GM18499 (cell line): ENCODE measurements at regions not wholly inside any gene's neighbourhood (a gene's known extent, or its start where the extent isn't known, plus 50 kb on each side); places are given as distances from the start of the nearest gene placed in this dataset.
"Not testable (repeated sequence)": the region's sequence is repeated elsewhere in the genome, so short reads cannot be mapped to it uniquely, and the experiment has no call there.

Source experiments
- ATAC-seq: cut with Tn5 transposase; IDR thresholded peaks from one replicate; pipeline ENCODE4 v1.9.1; 2021; ENCODE audit warnings: moderate number of reproducible peaks; ENCODE audit not compliant: insufficient read depth, unreplicated experiment

DNA sequence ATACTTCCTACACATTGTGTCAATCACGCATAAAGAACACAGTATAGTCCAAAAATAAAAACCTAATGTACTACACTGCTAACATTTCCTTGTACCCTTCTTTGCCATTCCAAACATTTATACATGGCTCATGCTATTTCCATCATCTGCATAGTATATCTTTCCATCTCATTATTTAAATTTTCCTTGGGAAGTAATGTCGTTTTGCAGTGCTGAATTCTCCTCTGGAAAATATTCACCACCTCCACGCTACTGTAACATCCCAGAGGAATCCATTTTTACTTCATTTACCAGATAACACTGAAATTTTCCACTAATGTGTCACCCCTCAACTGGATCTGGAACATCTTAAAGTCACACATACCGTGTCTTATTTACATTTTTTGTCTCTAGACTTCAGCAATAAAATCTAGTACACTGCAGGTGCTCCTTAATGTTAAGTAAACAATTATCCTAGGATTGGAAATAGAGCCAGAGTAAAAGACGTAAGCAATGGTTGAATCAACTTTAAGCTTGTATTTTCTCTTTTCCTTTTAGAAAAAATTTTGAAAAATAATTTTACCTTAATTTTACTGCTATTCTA is 881.0 kb downstream of the AMY1C start:
- ATAC-seq, result no peak

DNA sequence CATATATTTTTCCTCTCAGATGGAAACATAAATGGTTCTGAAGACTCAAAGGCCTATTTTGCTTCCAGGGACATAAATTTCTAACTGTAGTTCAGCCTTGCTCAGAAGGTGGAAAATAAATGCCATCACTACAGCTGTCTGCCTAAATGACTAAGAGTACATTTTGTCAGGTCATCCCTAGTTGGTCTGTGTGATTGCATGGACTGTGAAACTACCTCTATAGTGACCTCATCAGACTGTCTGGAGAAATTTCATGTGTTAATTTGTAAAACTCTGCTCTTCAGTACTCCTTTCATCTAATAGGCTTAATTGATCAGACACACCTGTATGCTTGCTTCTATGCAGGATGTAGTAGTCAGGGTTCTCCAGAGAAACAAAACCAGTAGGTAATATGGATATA is 886.9 kb downstream of the AMY1C start:
- ATAC-seq, result no peak

DNA sequence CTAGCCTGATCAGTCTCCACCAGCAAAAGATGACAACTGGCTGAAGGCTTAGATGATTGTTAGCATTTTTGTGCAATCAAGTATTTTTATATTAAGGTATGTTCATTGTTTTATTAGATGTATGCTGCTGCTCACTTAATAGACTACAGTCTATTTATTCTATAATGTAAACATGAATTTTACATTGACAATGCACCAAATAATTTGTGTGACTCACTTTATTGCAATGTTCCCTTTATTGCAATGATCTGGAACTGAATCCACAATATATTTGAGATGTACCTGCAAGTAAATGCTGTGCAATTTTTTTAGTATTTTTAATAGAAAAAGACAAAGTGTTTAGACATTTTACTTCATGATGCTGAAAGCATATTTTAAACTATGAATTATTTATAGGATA is 896.5 kb downstream of the AMY1C start:
- no peak for ATAC-seq

DNA sequence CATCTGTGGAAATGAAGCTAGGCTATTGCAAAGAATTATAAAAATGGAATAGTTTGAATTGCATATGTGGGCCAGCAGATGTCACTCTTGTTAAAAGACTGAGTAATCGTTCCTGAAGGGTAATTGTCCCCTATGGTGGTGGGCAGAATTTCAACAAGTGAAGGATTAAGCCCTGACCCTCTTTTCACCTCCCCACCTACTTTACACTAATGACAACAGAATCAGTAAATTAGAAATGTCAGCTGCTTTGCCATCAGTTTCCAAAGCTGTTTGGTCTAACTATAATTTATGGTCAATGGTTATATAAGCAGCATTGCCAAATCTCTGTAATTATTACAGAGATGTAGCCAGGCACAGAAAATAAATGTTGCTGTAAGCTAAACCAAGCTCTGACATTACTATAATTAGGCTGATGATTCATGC is 898.6 kb downstream of the AMY1C start:
- ATAC-seq, result peak; percentile 57

DNA sequence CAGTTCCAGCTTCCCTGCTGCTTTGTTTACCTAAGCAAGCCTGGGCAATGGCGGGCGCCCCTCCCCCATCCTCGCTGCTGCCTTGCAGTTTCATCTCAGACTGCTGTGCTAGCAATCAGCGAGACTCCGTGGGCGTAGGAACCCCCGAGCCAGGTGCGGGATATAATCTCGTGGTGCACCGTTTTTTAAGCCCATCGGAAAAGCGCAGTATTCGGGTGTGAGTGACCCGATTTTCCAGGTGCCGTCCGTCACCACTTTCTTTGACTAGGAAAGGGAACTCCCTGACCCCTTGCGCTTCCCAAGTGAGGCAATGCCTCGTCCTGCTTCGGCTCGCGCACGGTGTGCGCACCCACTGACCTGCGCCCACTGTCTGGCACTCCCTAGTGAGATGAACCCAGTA is 914.7 kb downstream of the AMY1C start:
- not testable (repeated sequence) for ATAC-seq

DNA sequence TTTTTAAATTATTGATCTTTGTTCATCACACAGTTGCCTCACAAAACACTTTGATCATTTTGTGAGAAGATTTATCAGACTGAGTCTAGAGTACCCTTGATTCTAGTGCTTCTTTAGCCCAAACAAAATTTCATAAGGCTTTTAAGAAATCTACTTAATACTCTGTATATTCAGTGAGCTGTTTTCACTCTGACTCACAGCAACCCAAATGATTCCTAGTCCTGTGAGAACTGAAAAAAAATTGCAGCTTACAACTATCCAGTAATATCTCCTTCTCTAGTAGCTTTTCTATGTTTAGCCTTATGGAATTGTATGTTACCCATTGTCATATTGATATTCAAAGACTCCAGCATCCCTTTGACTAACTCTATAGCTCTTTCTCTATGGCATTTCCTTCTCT is 915.6 kb downstream of the AMY1C start:
- ATAC-seq, result no peak

DNA sequence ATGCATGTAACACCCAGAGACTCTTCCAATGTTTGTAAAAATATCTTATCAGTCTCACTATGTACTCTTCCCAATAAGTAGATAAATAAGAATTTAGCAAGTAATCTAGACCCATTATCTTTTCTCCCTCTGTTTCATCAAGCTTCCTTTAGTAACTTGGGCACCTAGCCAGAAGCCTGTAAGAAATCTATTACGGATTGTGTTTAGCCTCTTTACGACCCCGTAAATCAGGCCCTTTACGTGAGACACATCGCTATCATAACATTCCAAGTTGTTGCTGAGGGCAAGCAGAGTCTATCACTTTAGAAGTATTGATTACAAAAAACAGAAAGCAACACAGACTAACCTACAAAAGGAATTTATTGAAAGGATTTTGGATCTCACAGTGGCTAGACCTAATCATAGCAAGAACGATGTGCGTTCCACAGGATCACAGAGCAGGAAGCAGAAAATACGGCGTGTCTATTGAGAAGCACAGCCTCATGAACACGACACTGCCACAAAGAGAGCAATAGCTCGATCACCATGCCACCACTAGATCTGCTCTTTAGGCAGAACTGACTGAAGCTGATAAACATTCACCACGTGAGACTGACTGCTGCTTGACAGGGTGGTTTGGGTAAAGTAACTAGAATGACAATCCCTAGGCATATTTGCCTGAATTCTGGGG is 922.1 kb downstream of the AMY1C start:
- no peak for ATAC-seq

DNA sequence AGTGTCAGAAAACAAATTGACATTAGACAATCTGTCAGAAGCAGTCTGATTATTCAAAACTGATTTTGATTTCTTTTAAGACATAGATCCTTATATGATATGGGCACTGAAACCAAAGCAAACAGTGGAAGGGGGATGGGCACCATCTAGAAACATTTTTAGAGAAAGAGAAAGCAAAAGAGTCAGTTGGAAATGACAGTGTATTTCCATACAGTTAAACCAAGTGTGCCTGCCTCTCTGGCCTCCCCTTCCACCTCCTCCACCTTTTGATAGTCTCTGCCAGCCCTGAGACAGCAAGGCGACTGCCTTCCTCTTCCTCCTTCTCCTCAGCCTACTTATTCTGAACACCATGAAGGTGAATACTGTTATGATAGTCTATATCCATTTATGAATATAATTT is 949.7 kb downstream of the AMY1C start:
- ATAC-seq, result no peak

DNA sequence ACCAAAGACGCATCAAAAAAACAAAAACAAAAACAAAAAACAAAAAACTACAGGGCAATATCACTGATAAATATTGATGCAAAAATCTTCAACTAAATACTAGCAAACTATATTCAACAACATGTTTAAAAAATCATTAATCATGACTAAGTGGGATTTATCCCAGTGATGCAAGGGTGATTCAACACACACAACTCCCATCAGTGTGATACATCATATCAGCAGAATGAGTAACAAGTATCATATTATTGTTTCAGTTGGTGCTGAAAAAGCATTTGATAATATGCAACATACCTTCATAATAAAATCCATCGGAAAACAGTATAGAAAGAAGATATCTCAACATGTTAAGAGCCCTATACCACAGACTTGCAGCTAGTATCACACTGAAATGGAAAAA is 953.0 kb downstream of the AMY1C start:
- no peak for ATAC-seq

DNA sequence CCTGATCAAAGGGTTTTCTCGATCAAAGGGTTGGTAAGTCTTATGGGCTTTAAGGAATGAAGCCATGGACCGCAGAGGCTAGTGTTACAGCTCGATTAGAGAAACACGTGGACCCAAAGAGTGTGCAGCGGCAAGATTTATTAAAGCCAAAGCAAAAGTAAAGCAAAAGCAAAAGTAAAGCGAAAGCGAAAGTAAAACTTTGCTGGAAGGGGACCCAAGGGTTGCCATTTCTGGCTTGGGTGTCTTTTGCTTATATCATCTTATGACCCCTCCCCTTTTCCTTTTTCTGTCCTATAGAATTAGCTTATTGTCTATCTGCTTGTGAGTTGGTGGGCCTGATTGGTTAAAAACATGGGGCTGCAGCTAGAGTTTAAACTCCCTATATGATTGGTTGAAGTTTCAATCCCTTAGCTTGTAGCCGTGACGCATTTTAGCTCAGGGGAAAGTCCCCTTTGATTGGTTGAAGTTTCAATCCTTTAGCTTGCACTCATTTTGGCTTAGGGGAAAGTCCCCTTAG is 957.0 kb downstream of the AMY1C start:
- peak; percentile 67 for ATAC-seq

DNA sequence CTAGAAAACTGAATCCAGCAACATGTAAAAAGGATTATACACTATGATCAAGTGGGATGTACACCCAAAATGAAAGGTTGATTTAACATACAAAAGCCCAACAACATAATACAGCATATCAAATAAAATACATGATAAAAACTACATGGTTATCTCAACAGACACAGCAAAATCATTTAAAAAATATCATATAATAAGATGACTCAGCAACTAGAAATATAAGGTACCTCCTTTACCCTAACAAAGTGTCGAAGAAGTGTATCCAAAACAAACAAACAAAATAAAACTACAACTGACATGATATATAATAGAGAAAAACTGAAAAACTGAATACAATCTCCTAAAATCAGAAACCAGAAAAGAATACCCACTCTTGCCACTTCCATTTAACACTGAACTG is 969.1 kb downstream of the AMY1C start:
- no peak for ATAC-seq

DNA sequence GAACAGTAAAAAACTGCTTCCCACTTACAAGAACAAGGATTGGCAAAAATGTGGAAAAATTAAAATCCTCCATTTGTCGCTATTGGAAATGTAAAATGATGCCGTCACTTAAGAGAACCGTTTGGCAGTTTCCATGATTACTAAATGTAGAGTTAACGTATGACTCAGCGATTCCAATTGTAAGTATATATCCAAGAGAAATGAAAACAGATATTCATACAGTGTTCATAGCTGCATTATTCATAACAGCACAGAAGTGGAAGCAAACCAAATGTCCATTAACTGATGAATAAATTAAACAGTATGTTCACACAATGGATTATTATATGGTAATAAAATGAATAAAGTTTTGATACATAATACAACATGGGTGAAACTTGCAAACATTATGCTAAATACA is 971.0 kb downstream of the AMY1C start:
- ATAC-seq, result no peak

DNA sequence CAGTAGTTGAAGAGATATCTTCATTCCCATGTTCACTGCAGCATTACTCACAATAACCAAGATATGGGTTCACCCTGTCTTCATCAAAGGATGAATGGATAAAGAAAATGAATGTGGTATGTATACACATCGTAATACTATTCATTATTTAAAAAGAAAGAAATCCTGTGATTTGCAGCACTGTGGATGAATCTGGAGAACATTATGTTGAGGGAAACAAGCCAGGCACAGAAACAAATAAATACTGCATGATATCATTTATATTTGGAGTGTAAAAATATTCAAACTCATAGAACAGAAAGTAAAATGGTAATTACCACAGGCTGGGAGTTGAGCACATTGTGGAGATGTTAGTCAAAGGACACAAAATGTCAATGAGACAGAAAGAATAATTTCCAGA is 977.2 kb downstream of the AMY1C start:
- ATAC-seq, result no peak

DNA sequence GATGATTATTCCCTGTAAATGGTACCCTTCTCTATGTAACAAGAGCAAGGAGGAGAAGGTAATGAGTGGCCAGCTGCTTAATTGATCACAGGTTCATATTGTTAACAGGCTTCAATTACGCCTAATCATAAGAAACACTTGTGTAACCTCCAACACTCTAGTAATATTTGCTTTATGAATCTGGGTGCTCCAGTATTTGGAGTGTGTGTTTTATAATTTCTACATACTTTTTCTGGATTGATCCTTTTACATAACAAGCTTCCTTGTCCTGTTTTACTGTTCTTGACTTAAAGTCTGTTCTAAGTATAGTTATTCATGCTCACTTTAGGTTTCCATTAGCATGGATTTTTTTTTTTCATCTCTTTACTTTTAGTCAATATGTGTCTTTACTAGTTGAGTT is 984.2 kb downstream of the AMY1C start:
- no peak for ATAC-seq

DNA sequence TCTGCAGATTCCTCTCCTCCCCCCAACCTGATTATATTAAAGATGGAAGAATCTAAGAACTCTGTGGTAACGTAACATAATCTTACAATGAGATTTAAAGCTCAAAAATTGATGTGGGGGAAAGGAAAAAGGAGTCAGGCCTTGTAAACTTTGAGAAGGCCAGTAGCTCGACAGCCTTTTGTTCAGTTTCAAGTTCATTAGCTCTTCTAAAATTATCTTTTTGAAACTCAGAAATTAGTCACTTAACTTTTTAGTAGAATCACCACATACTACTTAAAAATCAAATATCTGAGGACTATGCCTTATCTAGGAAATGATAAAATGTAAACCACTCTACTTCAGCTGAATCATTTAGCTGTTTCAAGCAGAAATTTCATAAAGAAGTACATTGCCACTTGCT is 996.2 kb downstream of the AMY1C start:
- no peak for ATAC-seq

DNA sequence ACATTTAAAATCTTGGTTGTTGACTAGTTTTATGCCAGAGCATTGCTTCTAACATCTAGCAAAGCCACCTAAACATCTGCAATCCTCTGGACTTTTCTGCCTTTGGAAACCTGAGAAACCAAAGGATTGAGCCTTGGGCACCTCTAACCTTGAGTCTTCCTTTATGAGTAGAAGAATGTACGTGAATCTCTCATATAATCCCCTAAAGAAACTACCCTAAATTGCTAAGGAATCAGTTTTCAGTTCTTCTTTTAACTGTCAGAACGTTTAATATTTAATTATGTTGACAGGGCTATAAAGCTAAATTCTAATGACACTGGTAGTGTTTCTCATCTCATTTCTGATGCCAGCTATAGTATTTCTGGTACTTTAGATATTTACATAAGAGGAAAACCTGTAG is 997.3 kb downstream of the AMY1C start:
- ATAC-seq, result no peak

DNA sequence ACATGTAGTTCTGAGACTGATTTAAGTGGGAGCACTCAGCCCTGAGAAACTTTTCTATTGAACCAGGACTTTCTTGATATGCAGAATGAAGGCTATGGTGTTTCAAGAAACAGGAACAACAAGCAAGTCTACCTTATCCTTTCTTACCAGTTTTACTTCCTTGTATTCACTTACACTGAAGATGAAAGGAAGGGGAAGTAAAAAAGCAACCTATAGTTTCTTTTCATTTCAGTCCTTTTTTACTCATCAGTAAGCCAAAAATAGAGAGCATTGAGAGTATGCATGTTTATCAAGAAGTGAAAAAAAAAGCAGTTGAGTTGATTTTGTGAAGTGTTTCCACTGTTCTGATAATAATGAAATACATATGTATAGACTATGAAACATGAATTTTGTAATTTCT is 1010.3 kb downstream of the AMY1C start:
- ATAC-seq, result peak; percentile 97

DNA sequence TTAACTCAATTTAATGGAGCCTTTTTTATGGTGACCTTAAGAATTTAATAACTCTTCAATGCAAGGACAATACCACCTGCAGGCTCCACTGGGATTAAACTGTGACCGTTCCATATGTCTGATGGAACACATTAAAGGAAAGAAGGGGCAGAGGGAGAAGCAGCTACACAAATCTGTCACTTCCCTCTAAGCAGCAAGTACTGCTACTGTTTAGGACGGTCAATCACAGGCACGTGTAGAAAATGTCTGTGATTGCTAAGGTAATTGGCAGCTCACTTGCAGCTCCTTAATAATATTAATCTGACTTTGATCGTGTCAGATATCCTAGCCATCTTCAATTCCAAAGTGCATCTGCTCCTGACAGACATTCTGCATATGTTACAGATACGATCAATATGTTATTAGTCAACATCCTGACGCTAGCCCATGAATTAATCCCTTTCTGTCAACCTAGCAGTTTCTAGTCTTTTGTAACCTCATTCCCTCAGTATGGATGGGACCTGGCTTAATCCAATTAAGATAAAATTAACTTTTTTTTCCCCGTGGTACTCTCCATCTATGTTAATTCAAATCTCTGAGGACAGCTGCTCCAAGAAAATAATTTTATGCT is 1012.4 kb downstream of the AMY1C start:
- ATAC-seq, result no peak

DNA sequence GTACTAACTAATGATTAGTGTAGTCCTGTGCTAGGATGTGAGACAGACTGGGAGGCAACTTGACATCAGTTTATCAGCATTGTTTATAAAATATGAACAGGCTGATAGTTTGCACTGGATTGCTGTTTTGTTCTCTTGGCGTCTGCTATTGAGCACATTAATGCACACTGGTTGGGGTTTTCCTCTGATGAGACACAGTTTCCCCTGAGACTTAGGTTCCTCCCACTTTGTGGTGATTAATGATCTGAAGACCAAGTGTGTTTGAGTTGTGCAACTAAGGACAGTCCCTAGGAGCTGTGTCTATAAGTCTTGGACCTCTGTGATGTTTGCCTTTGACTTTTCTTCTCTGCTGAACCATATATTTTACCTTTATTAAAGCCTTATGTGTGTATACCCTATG is 1015.4 kb downstream of the AMY1C start:
- ATAC-seq, result peak; percentile 62

DNA sequence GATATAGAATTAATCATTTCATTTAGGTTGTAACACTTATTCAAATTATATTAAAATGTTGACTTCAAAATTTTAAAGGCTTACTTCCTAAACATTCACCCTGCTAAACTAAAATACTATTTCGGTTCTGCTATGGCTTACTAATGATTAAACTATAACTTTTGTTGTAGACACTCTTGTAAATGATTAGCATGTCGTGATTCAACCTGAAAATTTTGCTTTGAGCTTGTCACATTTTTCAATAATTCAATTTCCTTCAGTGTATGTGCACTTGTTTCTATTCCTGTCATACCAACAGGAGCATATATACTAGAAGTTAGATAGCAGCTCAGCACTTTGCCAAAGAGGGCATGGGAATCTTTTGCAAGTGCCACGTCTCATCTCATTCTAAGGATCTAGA is 1018.8 kb downstream of the AMY1C start:
- ATAC-seq, result peak; percentile 52

DNA sequence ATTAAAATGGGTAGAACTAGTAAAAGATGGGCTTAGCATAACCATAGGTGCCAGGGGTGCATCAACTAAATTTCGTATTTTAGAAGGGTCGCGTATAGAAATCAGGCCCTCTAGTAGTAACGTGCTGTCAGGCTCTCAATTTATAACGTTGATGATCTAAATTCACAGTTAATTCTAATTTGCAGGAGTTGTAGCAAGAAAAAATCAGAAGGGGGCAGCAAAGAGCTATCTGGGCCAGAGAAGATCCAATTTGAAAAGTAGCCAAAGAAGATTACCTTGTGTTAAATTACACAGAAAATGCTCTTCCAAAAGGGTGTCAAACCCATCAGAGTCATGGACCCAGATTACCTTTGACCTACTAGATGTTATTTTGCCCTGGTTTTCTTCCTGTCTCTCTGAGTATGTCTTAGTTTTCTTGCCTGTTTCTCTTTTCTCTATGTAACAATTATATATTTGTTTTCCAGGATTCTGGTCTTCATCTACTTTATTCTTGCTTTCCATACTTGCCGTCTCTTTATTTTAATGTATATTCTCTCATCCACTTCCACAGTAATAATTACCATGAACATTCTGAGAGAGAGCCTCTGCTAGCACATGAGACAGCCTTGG is 1030.9 kb downstream of the AMY1C start:
- ATAC-seq, result no peak
